Esophagus muscularis mucosa (tissue), 4 donors: ENCODE measurements at regions not wholly inside any gene's neighbourhood (a gene's known extent, or its start where the extent isn't known, plus 50 kb on each side); places are given as distances from the start of the nearest gene placed in this dataset.

Source experiments
- CTCF ChIP-seq, 3 experiments: fragments of 200-600 bp in 2 of 3; fragments of 450-650 bp in 1 of 3; sonication (generic) in 2 of 3; IDR thresholded peaks; one replicate each; pipeline ENCODE4 v1.5.1; 2017 to 2019; ENCODE audit warnings: antibody characterized with exemption in 3 of 3, mild to moderate bottlenecking in 2 of 3, moderate library complexity in 1 of 3
- EP300 ChIP-seq: sonication (generic); formaldehyde crosslinking; IDR thresholded peaks from one replicate; pipeline ENCODE4 v1.6.1; 2017; ENCODE audit warnings: antibody characterized with exemption
- POLR2A ChIP-seq: fragments of 450-650 bp; IDR thresholded peaks from one replicate; pipeline ENCODE4 v1.6.1; 2017; ENCODE audit warnings: antibody characterized with exemption, moderate library complexity, mild to moderate bottlenecking, low read depth
- POLR2AphosphoS5 ChIP-seq, 2 donors: sonication (generic); formaldehyde crosslinking; IDR thresholded peaks; one replicate each; pipeline ENCODE4 v1.6.1; 2017; ENCODE audit warnings: antibody characterized with exemption in 2 of 2

- TF ChIP-seq POLR2A (no peak), CTCF (IDR thresholded peaks at IDR 0.05) (no peak), POLR2AphosphoS5 (IDR thresholded peaks at IDR 0.05) (no peak), EP300 (no peak)
Observed at GRCh38 chr18:78687736-78688135, 291.9 kb upstream of the SALL3 start.
